NCI-H1417 (cell line): ENCODE measurements at regions not wholly inside any gene's neighbourhood (a gene's known extent, or its start where the extent isn't known, plus 50 kb on each side); places are given as distances from the start of the nearest gene placed in this dataset.

Experiments used
- DNase-seq, 3 experiments: peaks; one replicate each; lab custom pipeline; 2025; lab: John Stamatoyannopoulos, UW

DNA sequence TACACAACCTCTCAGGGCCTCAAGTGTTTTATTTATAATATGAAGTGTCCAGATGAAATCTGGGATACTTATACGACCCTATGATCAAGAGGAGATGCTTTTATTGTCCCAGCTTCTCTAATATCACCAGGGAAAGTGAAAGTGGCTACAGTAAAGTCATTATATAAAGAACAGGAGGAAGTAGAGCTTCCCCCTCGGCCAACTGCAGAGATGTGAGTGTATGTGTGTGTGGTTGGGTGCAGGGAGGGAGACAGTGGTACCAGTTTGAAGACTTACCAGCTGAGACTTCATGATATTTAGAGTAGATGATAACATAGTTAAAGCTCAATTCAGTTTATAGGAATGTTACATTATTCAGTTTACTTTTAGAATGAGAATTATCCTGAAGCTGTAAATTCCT lies 373.6 kb upstream of the DDI1 start:
- DNase-seq = peak in 1 of 3 experiments; percentile 33

DNA sequence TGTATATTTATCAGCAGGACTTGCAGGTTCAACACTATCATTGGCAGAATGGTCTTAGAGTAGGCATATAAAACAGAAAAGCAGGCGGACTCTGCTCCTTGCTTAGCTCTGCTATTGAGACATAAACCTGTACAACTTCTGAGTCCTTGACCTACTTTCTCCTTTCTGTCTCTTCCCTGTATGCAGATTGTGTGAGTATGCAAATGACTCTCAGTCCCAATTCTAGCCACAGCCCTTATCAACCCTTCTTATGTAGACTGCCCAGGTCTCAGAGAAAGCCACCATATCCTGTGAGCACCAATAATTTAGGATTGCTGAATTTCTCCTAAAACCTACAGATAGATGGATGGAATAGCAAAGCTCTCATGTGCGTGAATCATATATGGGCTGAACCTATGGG lies 367.6 kb upstream of the DDI1 start:
- no peak for DNase-seq

DNA sequence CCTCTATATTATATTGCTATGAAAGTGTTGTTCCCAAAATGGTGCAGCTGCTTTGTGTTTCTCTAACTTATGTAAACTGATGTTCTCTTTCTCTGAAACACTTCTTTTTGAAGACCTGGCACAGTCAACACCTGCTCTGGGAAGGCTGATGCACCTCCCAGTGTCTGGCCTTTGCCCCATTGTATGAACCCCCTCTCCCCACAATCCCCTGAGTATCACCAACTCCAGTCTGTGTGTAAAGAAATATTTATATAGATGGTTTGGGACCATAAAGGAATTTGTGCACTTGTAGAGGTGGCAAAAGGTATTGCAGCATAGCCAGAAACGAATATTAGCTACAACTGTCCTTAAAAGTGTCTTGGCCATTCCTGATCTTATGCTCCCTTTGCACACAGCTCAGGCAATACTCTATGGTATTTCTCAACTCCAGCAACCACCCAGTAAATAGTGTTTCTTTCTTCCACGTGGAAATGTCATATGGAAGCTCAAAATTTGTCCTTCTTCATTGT lies 365.2 kb upstream of the DDI1 start:
- DNase-seq = no peak

- no peak for DNase-seq
Measured at GRCh38 chr11:103673773-103674172, 362.7 kb upstream of the DDI1 start.

- no peak for DNase-seq
Measured at GRCh38 chr11:103676413-103676812, 360.0 kb upstream of the DDI1 start.

- DNase-seq = no peak
Measured at GRCh38 chr11:103680826-103681225, 355.6 kb upstream of the DDI1 start.

DNA sequence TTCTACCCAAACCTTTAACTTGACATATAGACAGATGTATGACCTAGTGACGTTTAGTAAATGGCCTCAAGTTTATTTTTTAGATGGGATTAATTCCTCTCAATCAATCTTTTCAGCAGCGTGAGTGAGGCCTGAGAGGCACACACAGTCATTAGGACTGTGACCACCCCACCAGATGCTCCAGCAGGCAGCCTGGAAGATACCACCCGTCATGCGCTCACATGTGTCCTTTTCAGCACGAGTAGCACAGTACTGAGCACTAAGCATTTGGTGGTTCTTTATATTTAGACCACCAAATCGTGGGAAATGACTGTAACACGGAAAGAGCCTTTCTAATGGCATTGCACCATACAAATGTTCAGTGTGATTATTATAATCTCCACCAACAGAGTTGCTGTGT lies 354.6 kb upstream of the DDI1 start:
- DNase-seq = no peak

DNA sequence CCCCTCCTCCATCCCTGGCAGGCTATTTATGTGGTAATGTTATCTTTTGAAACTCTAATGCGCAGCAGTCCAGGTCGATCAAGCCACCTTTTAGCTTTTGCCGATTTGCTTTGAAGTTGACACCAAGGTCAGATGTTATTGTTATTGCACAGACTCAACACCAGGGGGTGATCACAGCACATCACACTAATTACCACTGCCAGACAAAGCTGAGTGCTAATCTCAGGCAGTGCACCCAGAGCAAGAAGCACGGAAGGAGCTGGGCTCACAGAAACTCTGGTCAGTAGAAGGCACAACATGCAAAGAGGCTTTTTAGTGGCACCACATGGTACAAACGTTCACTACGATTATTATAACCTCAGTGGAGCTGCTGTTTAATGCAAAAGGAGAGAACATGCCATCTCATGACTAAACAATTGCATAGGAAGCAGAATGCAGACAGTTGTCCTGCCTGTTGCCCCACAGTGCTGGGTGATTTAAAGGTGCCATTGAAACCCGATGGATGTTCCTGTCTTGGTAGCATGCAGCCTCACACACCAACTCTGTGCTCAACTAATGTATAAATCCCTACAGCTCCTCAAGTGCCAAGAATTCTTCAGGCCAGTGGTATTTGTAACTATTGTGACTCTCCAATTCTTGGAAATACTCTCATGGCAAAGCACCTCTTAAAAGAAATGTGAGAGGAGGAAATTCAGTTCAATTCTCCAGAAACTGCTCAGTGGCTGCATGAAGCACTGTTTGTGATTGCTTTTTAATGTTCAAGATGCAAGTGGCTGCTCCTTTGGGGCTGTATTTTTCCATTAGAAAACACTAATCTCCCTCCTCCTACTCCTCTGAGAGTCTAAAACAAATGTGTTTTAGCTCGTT lies 353.9 kb upstream of the DDI1 start:
- DNase-seq = peak; percentile 63 to 88 (median 67)

DNA sequence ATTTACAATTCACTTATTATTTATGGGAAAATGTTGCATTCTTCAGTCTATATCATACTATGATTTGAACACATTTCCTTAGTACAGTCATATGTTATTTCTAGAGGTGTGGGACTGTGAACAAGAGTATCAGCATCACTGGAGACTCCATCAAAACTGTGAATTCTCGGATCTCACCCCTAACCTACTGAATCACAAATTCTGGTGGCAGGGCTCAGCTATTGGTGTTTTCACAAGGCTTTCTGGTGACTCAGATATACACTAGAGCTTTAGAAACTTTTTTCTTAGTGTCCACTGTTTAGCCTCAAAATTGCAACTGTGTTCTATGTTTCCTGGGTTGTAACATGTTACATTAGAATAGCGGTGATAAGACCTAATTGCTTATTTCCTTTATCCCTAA lies 352.9 kb upstream of the DDI1 start:
- DNase-seq = no peak

- no peak for DNase-seq
Measured at GRCh38 chr11:103688924-103689323, 347.5 kb upstream of the DDI1 start.

DNA sequence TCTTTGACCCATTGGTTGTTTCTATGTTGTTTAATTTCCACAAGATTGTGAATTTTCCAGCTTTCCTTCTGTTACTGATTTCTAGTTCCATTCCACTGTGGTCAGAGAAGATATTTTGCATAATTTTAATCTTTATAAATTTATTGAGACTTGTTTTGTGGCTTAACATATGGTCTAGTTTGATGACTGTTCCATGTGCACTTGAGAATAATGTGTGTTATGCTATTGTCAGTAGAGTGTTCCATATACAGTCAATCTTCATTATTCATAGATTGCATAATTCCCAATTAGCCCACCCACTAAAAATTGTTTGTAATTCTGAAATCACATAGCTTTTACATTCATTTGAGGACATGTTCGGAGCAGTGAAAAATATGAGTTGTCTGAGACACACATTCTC lies 346.1 kb upstream of the DDI1 start:
- DNase-seq = no peak

DNA sequence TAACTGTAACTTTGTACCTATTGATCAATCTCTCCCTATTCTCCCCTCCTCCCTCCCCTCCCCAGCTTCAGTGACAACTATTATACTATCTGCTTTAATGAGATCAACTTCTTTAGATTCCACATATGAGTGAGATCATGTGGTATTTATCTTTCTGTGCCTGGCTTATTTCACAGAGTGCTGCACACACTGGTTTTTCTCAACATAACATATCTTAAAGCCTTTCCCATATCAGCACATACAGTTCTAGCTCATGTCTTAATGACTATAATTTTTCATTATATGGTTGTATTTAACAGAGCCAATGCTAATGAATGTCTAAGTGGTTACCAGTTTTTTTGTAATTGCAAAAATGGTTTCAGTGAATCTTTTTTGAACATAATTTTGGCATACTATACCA lies 340.3 kb upstream of the DDI1 start:
- DNase-seq = no peak

- no peak for DNase-seq
Measured at GRCh38 chr11:103699216-103699615, 337.2 kb upstream of the DDI1 start.

DNA sequence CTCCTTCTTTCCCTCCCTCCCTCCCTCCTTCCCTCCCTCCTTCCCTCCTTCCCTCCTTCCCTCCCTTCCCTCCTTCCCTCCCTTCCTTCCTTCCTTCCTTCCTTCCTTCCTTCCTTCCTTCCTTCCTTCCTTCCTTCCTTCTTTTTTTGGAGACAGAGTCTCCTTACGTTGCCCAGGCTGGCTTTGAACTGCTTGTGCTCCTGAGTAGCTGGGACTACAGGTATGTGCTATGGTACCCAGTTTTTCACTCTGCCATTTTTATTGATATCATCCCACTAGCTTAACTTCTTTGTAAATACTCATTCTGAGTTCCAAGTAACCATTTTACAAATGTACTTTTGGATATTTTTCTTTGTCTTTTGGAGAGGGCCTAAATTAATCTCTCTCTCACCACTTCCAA lies 336.8 kb upstream of the DDI1 start:
- DNase-seq = no peak

GRCh38 chr11:103700622-103701021 lies 335.8 kb upstream of the DDI1 start:
- no peak for DNase-seq

DNA sequence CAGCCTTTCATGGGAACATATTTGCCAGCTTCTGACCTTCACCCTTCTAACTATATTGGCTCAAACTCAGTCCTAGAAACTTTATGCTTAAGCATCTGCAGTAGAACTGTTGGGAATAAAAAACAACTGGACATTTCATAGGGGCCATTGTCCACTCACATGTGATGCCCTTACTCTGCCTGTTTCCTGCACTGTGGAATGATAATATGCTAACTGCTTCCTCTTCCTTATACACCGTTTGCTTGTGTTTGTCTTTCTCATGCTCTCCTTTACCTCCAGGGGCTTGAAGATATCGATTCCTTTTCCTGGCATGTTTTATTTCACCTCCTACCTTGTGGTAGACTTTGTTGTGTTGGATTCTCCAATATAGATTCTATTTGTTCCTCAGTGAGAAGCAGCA lies 333.0 kb upstream of the DDI1 start:
- no peak for DNase-seq

DNA sequence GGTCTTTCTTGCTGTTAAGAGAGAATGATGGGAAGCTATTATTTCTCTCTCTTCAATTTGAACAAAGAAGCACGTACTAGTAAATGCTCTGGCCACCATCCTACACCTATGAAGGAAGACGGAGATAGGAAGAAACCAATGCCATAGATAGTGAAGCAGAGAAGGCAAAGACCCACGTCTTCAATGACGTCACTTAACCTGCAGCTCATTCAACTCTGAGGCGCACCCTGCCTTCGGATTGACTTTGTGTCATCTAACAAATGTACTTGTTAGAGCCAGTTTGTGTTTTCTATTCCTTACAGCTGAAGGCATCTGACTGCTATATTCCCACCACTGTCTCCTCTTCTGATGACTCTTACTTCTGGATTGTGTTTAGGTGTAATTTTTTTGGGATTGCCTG lies 332.5 kb upstream of the DDI1 start:
- no peak for DNase-seq

- no peak for DNase-seq
Measured at GRCh38 chr11:103705642-103706041, 330.8 kb upstream of the DDI1 start.

- DNase-seq = no peak
Measured at GRCh38 chr11:103709371-103709770, 327.1 kb upstream of the DDI1 start.

GRCh38 chr11:103714246-103714645 lies 322.2 kb upstream of the DDI1 start:
- no peak for DNase-seq

- DNase-seq = no peak
Measured at GRCh38 chr11:103716363-103716762, 320.1 kb upstream of the DDI1 start.

DNA sequence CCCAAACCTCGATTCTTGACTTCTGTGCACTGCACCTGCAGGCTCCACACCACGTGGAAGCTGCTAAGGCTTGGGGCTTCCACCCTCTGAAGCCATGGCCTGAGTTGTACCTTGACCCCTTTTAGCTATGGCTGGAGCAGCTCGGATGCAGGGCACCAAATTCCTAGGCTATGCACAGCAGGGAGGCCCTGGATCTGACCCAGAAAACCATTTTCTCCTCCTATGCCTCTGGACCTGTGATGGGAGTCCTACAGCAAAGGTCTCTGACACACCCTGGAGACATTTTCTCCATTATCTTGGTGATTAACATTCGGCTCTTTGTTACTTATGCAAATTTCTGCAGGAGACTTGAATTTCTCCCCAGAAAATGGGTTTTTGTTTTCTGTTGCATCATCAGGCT lies 309.2 kb upstream of the DDI1 start:
- DNase-seq = no peak

GRCh38 chr11:103729617-103730016 lies 306.8 kb upstream of the DDI1 start:
- no peak for DNase-seq
